Prostate gland (tissue), 2 donors: ENCODE measurements at regions not wholly inside any gene's neighbourhood (a gene's known extent, or its start where the extent isn't known, plus 50 kb on each side); places are given as distances from the start of the nearest gene placed in this dataset.

Experiments
- POLR2A ChIP-seq: fragments of 450-650 bp; IDR thresholded peaks from one replicate; pipeline ENCODE4 v1.6.1; 2016; ENCODE audit warnings: antibody characterized with exemption, mild to moderate bottlenecking
- POLR2AphosphoS5 ChIP-seq: sonication (generic); formaldehyde crosslinking; IDR thresholded peaks from one replicate; pipeline ENCODE4 v1.6.1; 2017; ENCODE audit warnings: antibody characterized with exemption
- TF ChIP-seq, protein P1 (sequence below), 4 experiments: fragments of 200-600 bp in 2 of 4; fragments of 450-650 bp in 2 of 4; sonication (generic) in 2 of 4; IDR thresholded peaks; 1 replicate in 3 of 4; 2 replicates in 1 of 4; pipeline ENCODE4 v1.5.1; 2016 to 2019; ENCODE audit warnings: antibody characterized with exemption in 4 of 4, mild to moderate bottlenecking in 2 of 4, moderate library complexity in 2 of 4

DNA sequence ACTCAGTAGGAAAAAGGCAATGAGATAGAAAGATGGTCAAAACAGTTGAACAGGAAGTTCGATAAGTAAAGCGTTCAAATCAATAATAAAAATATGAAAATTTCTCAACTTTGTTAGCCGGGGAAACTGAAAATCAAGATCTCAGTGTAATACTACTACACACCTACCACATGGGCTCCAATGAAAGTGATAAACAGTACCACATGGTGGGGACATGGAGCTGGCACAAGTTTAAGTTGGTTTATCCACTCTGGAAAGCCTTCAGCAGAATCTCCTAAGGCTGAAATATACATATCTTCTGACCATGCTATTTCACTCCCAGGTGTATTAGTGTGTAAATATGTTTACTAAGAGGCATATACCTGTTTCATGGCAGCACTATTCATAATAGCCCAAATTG is 126.8 kb downstream of the NXNL2 start:
- TF ChIP-seq, protein P1, sequence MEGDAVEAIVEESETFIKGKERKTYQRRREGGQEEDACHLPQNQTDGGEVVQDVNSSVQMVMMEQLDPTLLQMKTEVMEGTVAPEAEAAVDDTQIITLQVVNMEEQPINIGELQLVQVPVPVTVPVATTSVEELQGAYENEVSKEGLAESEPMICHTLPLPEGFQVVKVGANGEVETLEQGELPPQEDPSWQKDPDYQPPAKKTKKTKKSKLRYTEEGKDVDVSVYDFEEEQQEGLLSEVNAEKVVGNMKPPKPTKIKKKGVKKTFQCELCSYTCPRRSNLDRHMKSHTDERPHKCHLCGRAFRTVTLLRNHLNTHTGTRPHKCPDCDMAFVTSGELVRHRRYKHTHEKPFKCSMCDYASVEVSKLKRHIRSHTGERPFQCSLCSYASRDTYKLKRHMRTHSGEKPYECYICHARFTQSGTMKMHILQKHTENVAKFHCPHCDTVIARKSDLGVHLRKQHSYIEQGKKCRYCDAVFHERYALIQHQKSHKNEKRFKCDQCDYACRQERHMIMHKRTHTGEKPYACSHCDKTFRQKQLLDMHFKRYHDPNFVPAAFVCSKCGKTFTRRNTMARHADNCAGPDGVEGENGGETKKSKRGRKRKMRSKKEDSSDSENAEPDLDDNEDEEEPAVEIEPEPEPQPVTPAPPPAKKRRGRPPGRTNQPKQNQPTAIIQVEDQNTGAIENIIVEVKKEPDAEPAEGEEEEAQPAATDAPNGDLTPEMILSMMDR (IDR thresholded peaks at IDR 0.05) = no peak
- no peak for TF ChIP-seq POLR2A
- TF ChIP-seq POLR2AphosphoS5 = no peak
